ENCODE measurements at regions not wholly inside any gene's neighbourhood (a gene's known extent, or its start where the extent isn't known, plus 50 kb on each side); places are given as distances from the start of the nearest gene placed in this dataset.

GRCh38 chr3:61334783-61335182 lies 83.5 kb upstream of the FHIT start:
- WGBS = 73% methylated on average over 2 of the region's 2 CpGs
- Histone ChIP-seq H3K9me3 (no peaks in the 10 kb centered on the region), H3K4me3 (no peak overlapping the region), H3K4me1 (no peaks in the 10 kb centered on the region), H3K27ac (no peak overlapping the region), H3K27me3 (no peaks in the 10 kb centered on the region), H3K36me3 (no peaks in the 10 kb centered on the region)
- TF ChIP-seq EP300 (IDR thresholded peaks at IDR 0.05) = no peak
- TF ChIP-seq POLR2A (IDR thresholded peaks at IDR 0.05) = no peak
- DNase-seq (ENCODE audit: low spot score in 2 of 2) = no peak

- no peaks in the 10 kb centered on the region for H3K9me3 ChIP-seq
- TF ChIP-seq POLR2AphosphoS5 (IDR thresholded peaks at IDR 0.05) = no peak
- no peak for TF ChIP-seq CTCF (IDR thresholded peaks at IDR 0.05)
- TF ChIP-seq POLR2A (IDR thresholded peaks at IDR 0.05) = no peak
- TF ChIP-seq EP300 (IDR thresholded peaks at IDR 0.05) = no peak
- no peak for DNase-seq (ENCODE audit: low spot score in 2 of 2)
- WGBS = 18% methylated on average over 7 of the region's 7 CpGs
- no peaks in the 10 kb centered on the region for H3K36me3 ChIP-seq
- no peak overlapping the region for H3K27ac ChIP-seq
- H3K4me3 ChIP-seq = no peak overlapping the region
- H3K27me3 ChIP-seq = no peaks in the 10 kb centered on the region
- H3K4me1 ChIP-seq = no peaks in the 10 kb centered on the region
Measured at GRCh38 chr3:61340931-61341461, 89.7 kb upstream of the FHIT start.

GRCh38 chr3:61343543-61343942 lies 92.3 kb upstream of the FHIT start:
- Histone ChIP-seq H3K4me3 (no peak overlapping the region), H3K27ac (no peak overlapping the region), H3K27me3 (no peaks in the 10 kb centered on the region), H3K9me3 (no peaks in the 10 kb centered on the region), H3K4me1 (no peaks in the 10 kb centered on the region), H3K36me3 (no peaks in the 10 kb centered on the region)
- no peak for DNase-seq (ENCODE audit: low spot score in 2 of 2)
- TF ChIP-seq EP300 (IDR thresholded peaks at IDR 0.05) = no peak
- no peak for TF ChIP-seq CTCF (IDR thresholded peaks at IDR 0.05)
- no peak for TF ChIP-seq POLR2AphosphoS5 (IDR thresholded peaks at IDR 0.05)
- TF ChIP-seq POLR2A (IDR thresholded peaks at IDR 0.05) = no peak

- TF ChIP-seq CTCF (IDR thresholded peaks at IDR 0.05) (no peak), POLR2A (IDR thresholded peaks at IDR 0.05) (no peak), EP300 (IDR thresholded peaks at IDR 0.05) (no peak), POLR2AphosphoS5 (IDR thresholded peaks at IDR 0.05) (no peak)
- 92% methylated on average over 2 of the region's 2 CpGs for WGBS
- no peaks in the 10 kb centered on the region for H3K9me3 ChIP-seq
- no peak overlapping the region for H3K4me3 ChIP-seq
- H3K27me3 ChIP-seq = no peaks in the 10 kb centered on the region
- no peaks in the 10 kb centered on the region for H3K36me3 ChIP-seq
- no peaks in the 10 kb centered on the region for H3K4me1 ChIP-seq
- H3K27ac ChIP-seq = no peak overlapping the region
- DNase-seq (ENCODE audit: low spot score in 2 of 2) = no peak
Measured at GRCh38 chr3:61345020-61345419, 93.8 kb upstream of the FHIT start.

GRCh38 chr3:61347981-61348380 lies 96.7 kb upstream of the FHIT start:
- Histone ChIP-seq H3K9me3 (no peaks in the 10 kb centered on the region), H3K4me1 (no peaks in the 10 kb centered on the region), H3K27ac (no peak overlapping the region), H3K36me3 (no peaks in the 10 kb centered on the region), H3K4me3 (no peak overlapping the region), H3K27me3 (no peaks in the 10 kb centered on the region)
- no peak for TF ChIP-seq POLR2A (IDR thresholded peaks at IDR 0.05)
- DNase-seq (ENCODE audit: low spot score in 2 of 2) = no peak

- 76% methylated on average over 4 of the region's 4 CpGs for WGBS
- Histone ChIP-seq H3K27me3 (no peaks in the 10 kb centered on the region), H3K4me3 (no peak overlapping the region), H3K27ac (no peak overlapping the region), H3K9me3 (no peaks in the 10 kb centered on the region), H3K36me3 (no peaks in the 10 kb centered on the region), H3K4me1 (no peaks in the 10 kb centered on the region)
- TF ChIP-seq POLR2A (IDR thresholded peaks at IDR 0.05) (no peak), POLR2AphosphoS5 (IDR thresholded peaks at IDR 0.05) (no peak), EP300 (IDR thresholded peaks at IDR 0.05) (no peak), CTCF (IDR thresholded peaks at IDR 0.05) (no peak)
- no peak for DNase-seq (ENCODE audit: low spot score in 2 of 2)
Measured at GRCh38 chr3:61349717-61350116, 98.5 kb upstream of the FHIT start.
